HG02943 (cell line): ENCODE measurements at regions not wholly inside any gene's neighbourhood (a gene's known extent, or its start where the extent isn't known, plus 50 kb on each side); places are given as distances from the start of the nearest gene placed in this dataset.
"Not testable (repeated sequence)": the region's sequence is repeated elsewhere in the genome, so short reads cannot be mapped to it uniquely, and the experiment has no call there.

ENCODE experiments used
- ATAC-seq: cut with Tn5 transposase; IDR thresholded peaks from one replicate; pipeline ENCODE4 v1.9.1; 2021; ENCODE audit warnings: mild to moderate bottlenecking, low read depth, moderate library complexity; ENCODE audit not compliant: unreplicated experiment

GRCh38 chr21:28877318-28877884 is 115.3 kb downstream of the LTN1 start:
- ATAC-seq: no peak

- ATAC-seq: no peak
Measured at GRCh38 chr21:28875078-28875477, 117.6 kb downstream of the LTN1 start.

- ATAC-seq: no peak
Measured at GRCh38 chr21:28872218-28872617, 120.5 kb downstream of the LTN1 start.

DNA sequence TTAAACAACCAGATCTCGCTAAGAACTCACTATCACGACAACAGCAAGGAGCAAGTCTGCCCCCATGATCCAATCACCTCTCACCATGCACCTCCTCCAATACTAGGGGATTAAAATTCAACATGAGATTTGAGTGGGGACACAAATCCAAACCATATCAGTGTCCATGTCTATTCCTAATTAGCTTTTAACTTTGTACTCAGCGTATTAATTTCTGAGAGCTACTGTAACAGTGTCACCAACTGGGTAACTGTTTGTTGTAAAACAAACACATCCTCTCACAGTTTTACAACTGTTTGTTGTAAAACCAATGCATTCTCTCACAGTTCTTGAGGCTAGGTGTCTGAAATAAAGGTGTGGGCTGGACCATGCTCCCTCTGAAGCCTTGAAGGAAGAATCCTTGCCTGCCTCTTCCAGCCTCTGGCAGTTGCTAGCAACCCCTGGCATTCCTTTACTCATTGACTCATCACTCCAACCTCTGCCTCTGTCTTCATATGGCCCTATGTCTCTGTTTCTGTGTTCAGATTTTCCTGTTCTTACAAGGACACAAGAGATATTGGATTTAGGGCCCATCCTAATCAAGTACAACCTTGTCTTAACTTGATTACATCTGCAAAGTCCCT is 121.2 kb downstream of the LTN1 start:
- ATAC-seq: no peak

DNA sequence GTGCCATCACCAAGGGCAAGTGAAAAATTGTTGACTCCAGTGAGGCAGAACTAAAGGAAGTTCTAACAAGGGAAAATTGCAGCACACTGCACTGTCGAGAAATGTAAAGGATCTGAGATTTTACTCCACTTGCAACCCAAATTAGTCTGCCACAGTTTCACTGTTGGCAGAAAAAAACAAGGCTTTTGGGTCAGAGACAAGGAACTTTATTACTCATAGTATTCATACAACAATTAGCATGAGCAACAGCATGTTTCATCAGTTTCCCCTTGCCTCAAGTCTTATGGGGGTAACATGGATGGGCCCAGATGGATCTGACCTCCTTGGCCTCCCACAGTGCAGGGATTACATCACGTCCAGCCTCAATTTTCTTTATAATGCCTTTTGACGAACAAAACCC is 125.3 kb downstream of the LTN1 start:
- ATAC-seq: no peak

- no peak for ATAC-seq
Measured at GRCh38 chr21:28865488-28866186, 127.0 kb downstream of the LTN1 start.

DNA sequence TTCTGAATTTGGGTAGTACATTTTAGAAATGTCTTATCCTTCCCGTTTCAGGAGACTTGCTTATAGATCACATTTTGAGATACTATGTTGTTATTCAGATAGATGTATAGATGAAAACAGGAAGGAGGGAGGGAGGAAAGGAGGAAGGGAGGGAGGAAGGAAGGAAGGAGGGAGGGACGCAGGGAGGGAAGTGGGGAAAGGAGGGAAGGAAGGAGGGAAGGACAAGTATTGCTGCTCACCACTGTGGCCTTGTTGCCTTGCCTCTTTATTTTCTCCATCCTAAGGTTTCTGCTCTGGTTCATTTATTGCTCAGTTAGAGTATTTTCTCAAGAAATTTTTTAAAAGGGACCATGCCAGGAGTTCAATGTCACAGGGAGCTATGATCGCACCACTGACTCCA is 134.3 kb downstream of the LTN1 start:
- no peak for ATAC-seq

DNA sequence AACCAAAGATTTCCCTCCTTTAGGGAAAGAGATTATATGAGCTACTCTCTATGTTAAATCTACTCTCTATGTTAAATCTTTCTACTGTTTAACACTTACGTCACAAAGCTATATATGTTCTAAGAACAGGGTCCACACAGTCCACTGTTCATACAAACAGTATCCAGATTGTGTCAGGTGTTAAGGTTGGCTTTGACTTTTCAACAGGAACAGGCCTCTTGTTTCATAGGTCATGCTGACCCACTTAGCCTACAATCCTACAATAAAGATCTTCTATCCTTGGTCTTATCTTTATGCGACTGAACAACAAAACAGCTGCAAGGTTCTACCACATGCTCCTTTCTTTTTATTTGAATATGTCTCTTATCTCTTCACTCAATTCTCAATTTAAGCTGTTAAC is 134.9 kb downstream of the LTN1 start:
- no peak for ATAC-seq

DNA sequence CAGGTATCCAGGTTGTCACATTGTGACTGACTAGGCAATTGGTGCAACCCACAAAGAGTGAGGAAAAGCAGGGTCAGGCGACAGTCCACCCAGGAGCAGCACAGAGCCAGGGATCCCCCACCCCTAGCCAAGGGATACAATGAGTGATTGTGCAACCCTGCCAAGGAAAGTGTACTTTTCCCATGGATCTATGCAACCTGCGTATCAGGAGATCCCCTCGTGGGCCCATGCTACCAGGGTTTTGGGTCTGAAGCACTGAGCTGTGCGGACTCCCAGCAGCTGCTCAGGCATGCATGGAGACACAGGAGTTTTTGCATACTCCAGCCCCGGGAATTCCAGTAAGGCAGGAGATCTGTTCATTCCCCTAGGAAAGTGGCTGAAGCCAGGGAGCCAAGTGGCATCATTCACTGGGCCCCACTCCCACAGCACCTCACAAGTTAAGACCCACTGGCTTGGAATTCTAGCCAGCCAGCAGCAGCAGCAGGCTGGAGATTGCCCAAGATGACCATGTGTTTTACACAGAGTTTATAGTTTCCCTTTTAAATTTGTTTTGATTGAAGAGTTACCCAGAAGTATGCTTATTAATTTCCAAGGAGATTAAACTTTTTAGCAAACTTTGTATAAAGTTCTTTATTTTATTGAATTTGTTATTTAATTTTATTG is 136.0 kb downstream of the LTN1 start:
- ATAC-seq: no peak

GRCh38 chr21:28852706-28853105 is 140.0 kb downstream of the LTN1 start:
- no peak for ATAC-seq

- ATAC-seq: no peak
Measured at GRCh38 chr21:28851645-28852044, 141.0 kb downstream of the LTN1 start.

DNA sequence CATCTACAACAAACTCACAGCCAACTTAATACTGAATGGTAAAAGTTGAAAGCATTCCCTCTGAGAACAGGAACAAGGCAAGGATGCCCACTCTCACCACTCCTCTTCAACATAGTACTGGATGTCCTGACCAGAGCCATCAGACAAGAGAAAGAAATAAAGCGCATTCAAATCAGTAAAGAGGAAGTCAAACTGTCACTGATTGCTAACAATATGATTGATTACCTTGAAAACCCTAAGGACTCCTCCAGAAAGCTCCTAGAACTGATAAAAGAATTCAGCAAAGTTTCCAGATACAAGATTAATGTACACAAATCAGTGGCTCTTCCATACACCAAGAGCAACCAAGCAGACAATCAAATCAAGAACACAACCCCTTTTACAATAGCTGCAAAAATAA is 153.4 kb downstream of the LTN1 start:
- not testable (repeated sequence) for ATAC-seq

- ATAC-seq: not testable (repeated sequence)
Measured at GRCh38 chr21:28837426-28837825, 155.3 kb downstream of the LTN1 start.

- not testable (repeated sequence) for ATAC-seq
Measured at GRCh38 chr21:28836588-28836987, 156.1 kb downstream of the LTN1 start.

- no peak for ATAC-seq
Measured at GRCh38 chr21:28834335-28835238, 158.1 kb downstream of the LTN1 start.

DNA sequence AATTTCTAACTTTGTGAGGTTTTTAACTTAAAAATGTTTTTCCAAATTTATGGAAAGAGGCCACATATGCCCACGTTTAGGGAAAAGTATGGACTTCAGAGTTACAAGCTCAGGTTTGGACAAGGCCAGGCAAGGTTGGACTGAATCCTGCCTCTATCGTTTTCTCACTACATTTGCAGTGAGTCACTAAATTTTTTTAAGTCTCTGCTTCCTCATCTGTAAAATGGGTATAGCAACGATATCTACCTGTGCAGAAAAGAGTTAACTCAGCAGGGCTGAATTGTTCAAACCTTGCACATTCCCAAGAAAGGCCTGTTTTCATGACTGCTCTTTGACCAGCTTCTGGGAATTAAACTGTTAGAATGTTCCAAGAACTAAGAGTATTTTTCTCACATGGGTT is 159.1 kb downstream of the LTN1 start:
- ATAC-seq: no peak

- no peak for ATAC-seq
Measured at GRCh38 chr21:28833182-28833581, 159.5 kb downstream of the LTN1 start.

- ATAC-seq: no peak
Measured at GRCh38 chr21:28832715-28833061, 160.0 kb downstream of the LTN1 start.

- no peak for ATAC-seq
Measured at GRCh38 chr21:28832013-28832714, 160.5 kb downstream of the LTN1 start.

- ATAC-seq: no peak
Measured at GRCh38 chr21:28828981-28829380, 163.7 kb downstream of the LTN1 start.
